ENCODE measurements at regions not wholly inside any gene's neighbourhood (a gene's known extent, or its start where the extent isn't known, plus 50 kb on each side); places are given as distances from the start of the nearest gene placed in this dataset.
A peak's percentile ranks its signal among the peaks of the same experiment; 100 is the strongest.

DNA sequence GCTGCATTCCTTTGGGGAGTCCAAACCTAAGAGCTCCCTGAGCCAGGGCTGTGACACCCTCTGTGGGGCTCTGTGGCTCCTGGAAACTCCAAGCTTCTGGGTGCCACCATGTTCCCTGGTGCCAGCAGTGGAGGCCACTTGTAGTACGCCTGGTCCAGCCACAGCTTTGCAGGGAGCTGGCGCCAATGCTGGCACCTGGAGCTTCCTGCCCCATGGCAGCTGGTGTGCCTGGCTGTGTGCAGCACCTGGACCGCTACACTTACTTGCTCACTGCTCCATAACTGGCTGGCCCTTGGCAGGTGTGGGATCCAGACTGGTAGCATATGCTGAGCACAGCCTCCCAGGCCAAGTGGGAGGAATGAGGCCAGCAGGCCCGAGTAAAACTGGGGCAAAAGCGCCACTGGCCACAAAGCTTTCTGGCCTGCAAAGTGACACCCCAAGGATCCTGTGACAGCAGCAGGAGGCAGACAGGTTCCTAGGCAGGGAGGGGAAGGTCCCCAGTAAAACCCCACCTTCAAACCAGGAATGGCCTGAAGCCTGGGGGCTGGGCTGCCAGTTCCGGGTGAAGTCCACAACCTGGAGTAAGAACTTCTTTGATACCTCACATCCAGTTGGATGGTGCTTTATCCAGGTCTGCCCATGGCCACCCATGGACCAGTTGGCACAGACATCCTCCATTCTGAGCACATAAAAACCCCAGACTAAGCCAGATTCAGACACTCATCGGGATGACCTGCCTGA, 461.0 kb downstream of the TBC1D32 start:
- in situ Hi-C loops (cut with HindIII; ENCODE audit: low pct_ligation_motif_present, low sequenced_read_pairs): no loop called here
- H3K36me3 ChIP-seq (replicated peaks): no peaks in the 10 kb centered on the region
- TF ChIP-seq, protein P1, sequence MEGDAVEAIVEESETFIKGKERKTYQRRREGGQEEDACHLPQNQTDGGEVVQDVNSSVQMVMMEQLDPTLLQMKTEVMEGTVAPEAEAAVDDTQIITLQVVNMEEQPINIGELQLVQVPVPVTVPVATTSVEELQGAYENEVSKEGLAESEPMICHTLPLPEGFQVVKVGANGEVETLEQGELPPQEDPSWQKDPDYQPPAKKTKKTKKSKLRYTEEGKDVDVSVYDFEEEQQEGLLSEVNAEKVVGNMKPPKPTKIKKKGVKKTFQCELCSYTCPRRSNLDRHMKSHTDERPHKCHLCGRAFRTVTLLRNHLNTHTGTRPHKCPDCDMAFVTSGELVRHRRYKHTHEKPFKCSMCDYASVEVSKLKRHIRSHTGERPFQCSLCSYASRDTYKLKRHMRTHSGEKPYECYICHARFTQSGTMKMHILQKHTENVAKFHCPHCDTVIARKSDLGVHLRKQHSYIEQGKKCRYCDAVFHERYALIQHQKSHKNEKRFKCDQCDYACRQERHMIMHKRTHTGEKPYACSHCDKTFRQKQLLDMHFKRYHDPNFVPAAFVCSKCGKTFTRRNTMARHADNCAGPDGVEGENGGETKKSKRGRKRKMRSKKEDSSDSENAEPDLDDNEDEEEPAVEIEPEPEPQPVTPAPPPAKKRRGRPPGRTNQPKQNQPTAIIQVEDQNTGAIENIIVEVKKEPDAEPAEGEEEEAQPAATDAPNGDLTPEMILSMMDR (IDR thresholded peaks at IDR 0.05; ENCODE audit: low read depth, low read length, missing control alignments): no peak
- no peak overlapping the region for H3K4me3 ChIP-seq (ENCODE audit: low read depth, low read length)
- no peak for DNase-seq
- H3K27ac ChIP-seq: no peak overlapping the region
- no peaks in the 10 kb centered on the region for H3K27me3 ChIP-seq (replicated peaks)

DNA sequence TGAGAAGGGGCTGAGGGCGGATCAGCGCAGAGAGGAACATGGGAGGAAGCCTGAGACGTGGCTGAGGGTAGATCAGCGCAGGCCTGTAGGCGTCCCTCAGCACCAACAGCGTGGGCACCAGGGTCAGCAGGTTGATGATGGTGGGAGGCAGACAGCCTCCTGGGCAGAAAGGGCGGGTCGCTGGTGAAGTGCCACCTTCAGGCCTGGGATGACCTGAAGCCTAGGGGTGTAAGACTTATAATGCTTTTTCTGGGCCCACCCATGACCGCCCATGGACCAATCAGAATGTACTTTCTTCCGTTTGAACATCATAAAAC, 462.1 kb downstream of the TBC1D32 start:
- DNase-seq: no peak
- Histone ChIP-seq H3K27me3 (replicated peaks) (no peaks in the 10 kb centered on the region), H3K27ac (no peak overlapping the region), H3K4me3 (ENCODE audit: low read depth, low read length) (no peak overlapping the region), H3K36me3 (replicated peaks) (no peaks in the 10 kb centered on the region)
- in situ Hi-C loops (cut with HindIII; ENCODE audit: low pct_ligation_motif_present, low sequenced_read_pairs): no loop called here
- TF ChIP-seq, protein P1 (IDR thresholded peaks at IDR 0.05; ENCODE audit: low read depth, low read length, missing control alignments): no peak

- Histone ChIP-seq H3K27me3 (replicated peaks) (no peaks in the 10 kb centered on the region), H3K4me3 (ENCODE audit: low read depth, low read length) (no peak overlapping the region), H3K36me3 (replicated peaks) (no peaks in the 10 kb centered on the region), H3K27ac (no peak overlapping the region)
- in situ Hi-C loops (cut with HindIII; ENCODE audit: low pct_ligation_motif_present, low sequenced_read_pairs): no loop called here
- DNase-seq: no peak
- TF ChIP-seq, protein P1 (IDR thresholded peaks at IDR 0.05; ENCODE audit: low read depth, low read length, missing control alignments): no peak
Observed at GRCh38 chr6:120871416-120872261, 462.6 kb downstream of the TBC1D32 start.

DNA sequence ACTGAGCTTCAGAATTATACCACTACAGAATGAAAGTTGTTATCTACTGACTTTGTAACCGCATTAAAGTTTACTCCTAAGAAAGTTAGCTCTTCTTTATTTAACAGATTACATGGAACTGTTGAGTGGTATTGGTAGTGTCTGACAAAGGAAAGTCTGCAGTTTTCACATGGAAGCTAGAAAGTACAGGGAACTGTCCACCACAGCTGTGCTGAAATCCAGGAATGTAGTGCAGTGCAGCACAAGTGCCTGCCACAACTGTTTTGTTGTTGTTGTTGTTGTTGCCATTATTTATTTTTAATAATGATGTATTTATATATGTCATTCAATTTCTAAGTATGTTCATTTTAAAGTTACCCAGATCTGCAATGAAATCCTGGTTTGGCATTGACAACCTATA, 464.9 kb downstream of the TBC1D32 start:
- no peak overlapping the region for H3K4me3 ChIP-seq (ENCODE audit: low read depth, low read length)
- H3K36me3 ChIP-seq (replicated peaks): no peaks in the 10 kb centered on the region
- in situ Hi-C loops (cut with HindIII; ENCODE audit: low pct_ligation_motif_present, low sequenced_read_pairs): no loop called here
- no peaks in the 10 kb centered on the region for H3K27me3 ChIP-seq (replicated peaks)
- TF ChIP-seq, protein P1 (IDR thresholded peaks at IDR 0.05; ENCODE audit: low read depth, low read length, missing control alignments): no peak
- peak; percentile 5 for DNase-seq
- H3K27ac ChIP-seq: no peak overlapping the region

- Histone ChIP-seq H3K27me3 (replicated peaks) (no peaks in the 10 kb centered on the region), H3K36me3 (replicated peaks) (no peaks in the 10 kb centered on the region), H3K27ac (no peak overlapping the region), H3K4me3 (ENCODE audit: low read depth, low read length) (no peak overlapping the region)
- DNase-seq: no peak
- in situ Hi-C loops (cut with HindIII; ENCODE audit: low pct_ligation_motif_present, low sequenced_read_pairs): no loop called here
- TF ChIP-seq, protein P1 (IDR thresholded peaks at IDR 0.05; ENCODE audit: low read depth, low read length, missing control alignments): no peak
Observed at GRCh38 chr6:120857422-120857821, 476.9 kb downstream of the TBC1D32 start.

Data from brain microvascular endothelial cell (primary cell).